HG02610 (cell line): ENCODE measurements at regions not wholly inside any gene's neighbourhood (a gene's known extent, or its start where the extent isn't known, plus 50 kb on each side); places are given as distances from the start of the nearest gene placed in this dataset.
"Not testable (repeated sequence)": the region's sequence is repeated elsewhere in the genome, so short reads cannot be mapped to it uniquely, and the experiment has no call there.

Experiments used
- ATAC-seq: cut with Tn5 transposase; IDR thresholded peaks from one replicate; pipeline ENCODE4 v1.9.1; 2021; ENCODE audit warnings: mild to moderate bottlenecking, moderate library complexity; ENCODE audit not compliant: unreplicated experiment

DNA sequence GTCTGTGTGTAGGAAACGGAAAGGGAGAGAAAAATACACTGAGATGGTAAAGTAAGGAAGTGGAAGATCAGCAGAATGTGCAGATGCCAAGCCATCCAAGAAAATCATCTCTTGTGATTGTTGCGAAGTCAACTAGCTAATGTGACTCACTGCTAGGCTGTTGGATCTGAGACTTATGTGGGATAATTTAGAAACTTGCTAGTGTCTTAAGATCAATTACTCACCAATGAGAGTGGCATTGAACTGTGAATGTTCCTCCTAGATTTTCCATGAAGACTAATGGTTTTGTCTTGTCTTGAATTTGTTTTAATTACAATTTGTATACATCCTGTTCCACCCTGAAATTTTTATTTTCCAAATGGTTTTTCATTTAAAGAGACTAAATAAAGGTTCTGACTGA is 771.6 kb downstream of the EFNB2 start:
- no peak for ATAC-seq

DNA sequence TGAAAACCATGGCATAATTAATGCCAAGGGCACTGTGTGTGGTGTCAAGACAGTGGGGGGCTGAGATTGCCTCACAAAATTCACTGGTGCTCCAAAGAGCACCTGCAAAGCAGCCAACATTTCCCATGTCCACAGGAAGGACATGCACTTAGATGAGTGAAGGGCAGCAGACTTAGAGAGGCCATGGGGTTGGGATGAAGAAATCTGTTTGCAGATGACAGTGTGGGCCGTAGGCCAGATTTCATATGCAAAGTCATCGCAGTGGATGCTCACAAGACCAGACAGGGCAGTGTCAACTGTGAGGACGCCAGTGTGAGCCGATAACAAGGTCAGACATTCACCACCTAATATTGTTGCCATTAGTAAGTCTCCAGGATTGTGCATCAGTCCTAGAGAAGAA is 773.4 kb downstream of the EFNB2 start:
- no peak for ATAC-seq

GRCh38 chr13:105758918-105759860 is 776.3 kb downstream of the EFNB2 start:
- ATAC-seq = no peak

- no peak for ATAC-seq
Measured at GRCh38 chr13:105740739-105741138, 794.7 kb downstream of the EFNB2 start.

GRCh38 chr13:105737688-105738087 is 797.8 kb downstream of the EFNB2 start:
- ATAC-seq = peak; percentile 58

- no peak for ATAC-seq
Measured at GRCh38 chr13:105735281-105735680, 800.2 kb downstream of the EFNB2 start.

DNA sequence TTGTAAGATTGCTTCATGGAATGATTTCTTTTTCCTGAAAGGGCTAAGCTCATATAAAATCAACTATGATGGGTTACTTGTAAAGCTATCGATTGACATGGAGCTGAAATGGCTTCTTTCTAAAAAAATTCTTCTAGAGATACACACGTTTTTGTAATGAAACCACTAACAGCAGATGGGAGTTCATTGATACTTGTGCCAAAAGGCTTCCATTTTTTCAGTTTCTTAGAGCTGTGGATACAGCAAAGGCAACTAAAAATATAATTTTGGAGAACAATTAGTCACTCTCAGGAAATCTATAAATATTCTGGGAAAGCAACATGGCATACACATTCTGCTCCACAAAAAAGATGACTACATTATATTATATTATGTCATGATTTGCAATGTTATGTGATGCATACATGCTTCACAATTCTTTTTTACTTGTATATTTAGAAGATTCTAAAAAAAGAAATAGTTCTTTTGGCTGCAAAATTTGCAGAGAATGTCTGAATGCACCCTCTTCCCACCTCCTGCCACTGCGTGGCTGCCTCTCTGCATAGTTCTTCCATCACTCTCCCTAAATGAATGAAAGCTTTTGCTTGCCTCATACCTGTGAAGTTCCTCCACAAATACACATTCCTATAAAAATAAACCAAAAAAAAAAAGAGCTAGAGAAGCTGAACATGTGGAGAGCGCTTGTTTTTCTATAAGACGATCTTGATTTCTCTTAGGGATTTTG is 802.5 kb downstream of the EFNB2 start:
- ATAC-seq = no peak

GRCh38 chr13:105725887-105726286 is 809.6 kb downstream of the EFNB2 start:
- no peak for ATAC-seq

GRCh38 chr13:105721016-105721415 is 814.4 kb downstream of the EFNB2 start:
- no peak for ATAC-seq

GRCh38 chr13:105719859-105720258 is 815.6 kb downstream of the EFNB2 start:
- no peak for ATAC-seq

DNA sequence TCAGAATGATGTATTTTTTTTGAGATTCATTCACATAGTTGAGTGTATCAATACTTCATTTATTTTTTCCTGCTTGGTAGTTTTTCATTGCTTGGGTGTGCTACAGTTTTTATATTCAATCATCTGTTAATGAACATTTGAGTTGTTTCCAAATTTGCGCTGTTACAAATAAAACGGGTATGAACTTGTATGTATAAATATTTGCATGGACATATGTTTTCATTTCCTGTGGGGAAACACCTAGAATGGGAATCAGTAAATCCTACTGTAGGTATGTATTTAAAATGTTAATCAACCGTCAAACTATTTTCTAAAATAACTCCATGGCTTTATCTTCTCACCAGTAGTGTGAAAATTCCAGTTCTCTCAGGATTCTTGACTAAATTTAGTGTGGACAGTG is 826.3 kb downstream of the EFNB2 start:
- no peak for ATAC-seq

GRCh38 chr13:105703843-105704242 is 831.6 kb downstream of the EFNB2 start:
- no peak for ATAC-seq

DNA sequence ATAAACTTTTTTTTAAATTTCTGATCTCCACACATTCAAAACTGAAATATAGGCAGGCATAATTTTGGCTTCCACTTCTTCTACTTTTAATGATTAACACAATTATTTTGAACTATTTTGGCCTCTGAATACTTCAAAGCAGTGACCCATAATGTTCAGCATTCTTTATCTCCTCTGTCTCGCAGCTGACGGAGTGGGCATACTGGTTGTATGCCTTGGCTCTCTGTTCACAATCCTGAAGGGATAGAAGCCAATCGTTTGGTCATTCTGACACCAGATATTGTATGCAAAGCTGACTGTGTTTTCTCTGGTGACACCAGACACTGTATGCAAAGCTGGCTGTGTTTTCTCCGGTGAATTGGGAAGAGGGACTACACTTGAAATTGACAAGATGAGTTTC is 833.0 kb downstream of the EFNB2 start:
- ATAC-seq = no peak

- ATAC-seq = no peak
Measured at GRCh38 chr13:105692769-105693168, 842.7 kb downstream of the EFNB2 start.

- no peak for ATAC-seq
Measured at GRCh38 chr13:105684216-105684615, 851.2 kb downstream of the EFNB2 start.

DNA sequence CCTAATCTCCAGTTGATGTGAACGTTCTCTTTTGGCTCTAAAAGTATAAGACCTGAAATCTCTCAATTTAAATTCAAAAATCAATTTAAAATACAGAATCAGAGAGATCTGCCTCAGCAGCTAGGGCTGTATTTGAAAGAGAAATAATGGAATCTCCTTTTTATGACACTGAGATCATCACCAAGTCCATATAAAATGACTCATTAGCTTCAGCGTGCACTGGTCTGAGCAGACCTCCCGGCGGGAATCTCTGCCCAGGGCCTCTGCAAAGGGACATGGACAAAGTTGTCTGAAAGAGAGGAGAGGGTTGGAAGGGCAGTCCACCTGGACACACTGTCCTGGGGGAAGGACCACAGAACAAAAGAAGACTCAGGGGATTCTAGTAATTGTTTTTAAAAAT is 855.6 kb downstream of the EFNB2 start:
- no peak for ATAC-seq

DNA sequence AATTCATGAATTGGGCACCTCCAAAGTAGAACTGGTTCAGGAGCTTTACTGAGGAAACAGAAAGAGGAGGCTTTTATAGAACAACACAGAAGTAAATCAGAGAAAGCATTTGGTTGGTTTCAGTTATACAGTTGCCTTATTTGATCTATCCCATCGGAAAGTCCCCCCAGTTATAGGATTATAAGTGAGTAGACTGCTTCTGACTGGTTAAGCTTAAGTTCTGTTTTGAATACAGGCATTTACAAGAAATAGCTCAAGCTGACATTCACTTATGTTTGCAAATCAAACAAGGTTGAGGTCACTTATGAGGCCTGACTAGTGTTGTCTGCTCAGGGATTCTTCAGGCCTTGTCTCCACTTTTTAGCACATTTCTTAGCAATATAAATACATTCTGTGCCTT is 857.4 kb downstream of the EFNB2 start:
- ATAC-seq = peak; percentile 81

DNA sequence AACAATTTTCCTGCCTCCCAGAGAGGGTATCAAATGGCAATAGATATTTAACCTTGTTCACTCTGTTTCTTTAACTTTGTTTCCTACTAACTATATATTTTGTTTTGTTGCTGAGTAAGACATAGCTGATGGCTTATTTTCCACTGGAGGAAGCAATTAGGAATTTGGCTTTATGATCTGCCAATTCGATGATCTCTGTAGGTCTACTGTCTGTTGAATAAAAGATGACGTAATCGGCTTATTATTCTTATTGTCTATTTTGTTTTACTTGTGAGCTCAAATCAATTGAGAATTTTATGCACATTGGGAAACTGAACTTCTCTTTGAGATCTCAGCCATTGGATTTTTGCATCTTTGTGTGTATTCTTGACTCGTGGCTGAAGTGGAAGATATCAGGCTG is 862.6 kb downstream of the EFNB2 start:
- ATAC-seq = no peak

GRCh38 chr13:105671131-105671530 is 864.3 kb downstream of the EFNB2 start:
- not testable (repeated sequence) for ATAC-seq

GRCh38 chr13:105670179-105670990 is 865.1 kb downstream of the EFNB2 start:
- no peak for ATAC-seq

- ATAC-seq = no peak
Measured at GRCh38 chr13:105665284-105665683, 870.2 kb downstream of the EFNB2 start.
